H9 (cell line): ENCODE measurements at regions not wholly inside any gene's neighbourhood (a gene's known extent, or its start where the extent isn't known, plus 50 kb on each side); places are given as distances from the start of the nearest gene placed in this dataset.
A peak's percentile ranks its signal among the peaks of the same experiment; 100 is the strongest.

Source experiments
- DNase-seq: peaks from one replicate; pipeline ENCODE4 v3.0.0-alpha.2; 2017
- H2AFZ ChIP-seq: one replicate; pipeline ENCODE4 v1.6.1; 2013; ENCODE audit warnings: mild to moderate bottlenecking, low read length, control low read depth, moderate library complexity
- H2AK5ac ChIP-seq: 2 replicates; pipeline ENCODE4 v1.6.1; 2013; ENCODE audit warnings: low read length, control low read depth, mixed read lengths; ENCODE audit not compliant: insufficient read length
- H2BK120ac ChIP-seq: one replicate; pipeline ENCODE4 v1.6.1; 2013; ENCODE audit warnings: low read depth, mild to moderate bottlenecking, low read length, control low read depth, inconsistent platforms; ENCODE audit not compliant: poor library complexity, severe bottlenecking
- H2BK12ac ChIP-seq: 2 replicates; pipeline ENCODE4 v1.6.1; 2013; ENCODE audit warnings: low read length, control low read depth, mixed read lengths, low read depth; ENCODE audit not compliant: insufficient read length
- H2BK15ac ChIP-seq: 2 replicates; pipeline ENCODE4 v1.6.1; 2013; ENCODE audit warnings: low read depth, low read length, control low read depth
- H2BK20ac ChIP-seq: one replicate; pipeline ENCODE4 v1.6.1; 2013; ENCODE audit warnings: low read depth, mild to moderate bottlenecking, low read length, control low read depth, inconsistent platforms; ENCODE audit not compliant: poor library complexity, severe bottlenecking
- H2BK5ac ChIP-seq: 2 replicates; pipeline ENCODE4 v1.6.1; 2013; ENCODE audit warnings: low read length, control low read depth, mixed read lengths; ENCODE audit not compliant: insufficient read length
- H3K14ac ChIP-seq: 2 replicates; pipeline ENCODE4 v1.6.1; 2013; ENCODE audit warnings: low read length, control low read depth; ENCODE audit not compliant: insufficient read depth
- H3K18ac ChIP-seq: 2 replicates; pipeline ENCODE4 v1.6.1; 2013; ENCODE audit warnings: low read depth, mild to moderate bottlenecking, mixed read lengths, low read length, control low read depth; ENCODE audit not compliant: insufficient read length
- H3K23ac ChIP-seq: 2 replicates; pipeline ENCODE4 v1.6.1; 2013; ENCODE audit warnings: low read length, control low read depth, mixed read lengths, low read depth; ENCODE audit not compliant: insufficient read length
- H3K23me2 ChIP-seq: 2 replicates; pipeline ENCODE4 v1.6.1; 2013; ENCODE audit warnings: low read depth, mild to moderate bottlenecking, mixed read lengths, low read length, control low read depth; ENCODE audit not compliant: insufficient read length, poor library complexity, severe bottlenecking
- H3K27ac ChIP-seq: 2 replicates; pipeline ENCODE4 v1.5.1; 2013; ENCODE audit warnings: low read length, control low read depth, mixed read lengths, low read depth; ENCODE audit not compliant: insufficient read length
- H3K27me3 ChIP-seq: 2 replicates; pipeline ENCODE4 v1.6.1; 2013; ENCODE audit warnings: low read length, control low read depth, inconsistent platforms; ENCODE audit not compliant: insufficient read depth
- H3K4ac ChIP-seq: 2 replicates; pipeline ENCODE4 v1.6.1; 2013; ENCODE audit warnings: low read depth, mild to moderate bottlenecking, control low read depth, inconsistent platforms, low read length, moderate library complexity
- H3K4me1 ChIP-seq: 2 replicates; pipeline ENCODE4 v1.6.1; 2013; ENCODE audit warnings: low read length, control low read depth, inconsistent platforms; ENCODE audit not compliant: insufficient read depth
- H3K4me2 ChIP-seq: 2 replicates; pipeline ENCODE4 v1.6.1; 2013; ENCODE audit warnings: low read length, control low read depth, mixed read lengths; ENCODE audit not compliant: insufficient read length, insufficient read depth
- H3K56ac ChIP-seq: 2 replicates; pipeline ENCODE4 v1.6.1; 2013; ENCODE audit warnings: low read depth, mild to moderate bottlenecking, mixed read lengths, low read length, control low read depth; ENCODE audit not compliant: insufficient read length
- H3K79me1 ChIP-seq: 2 replicates; pipeline ENCODE4 v1.6.1; 2013; ENCODE audit warnings: low read depth, mild to moderate bottlenecking, moderate library complexity, low read length, control low read depth, inconsistent platforms; ENCODE audit not compliant: insufficient read depth, poor library complexity, severe bottlenecking
- H3K79me2 ChIP-seq: 2 replicates; pipeline ENCODE4 v1.6.1; 2013; ENCODE audit warnings: low read length, control low read depth, inconsistent platforms; ENCODE audit not compliant: insufficient read depth
- H3K9ac ChIP-seq: 2 replicates; pipeline ENCODE4 v1.6.1; 2013; ENCODE audit warnings: low read length, control low read depth, mixed read lengths; ENCODE audit not compliant: insufficient read length; ENCODE audit errors: extremely low read depth
- H3K9me3 ChIP-seq: one replicate; pipeline ENCODE4 v1.6.1; 2013; ENCODE audit warnings: low read depth, low read length, inconsistent platforms; ENCODE audit not compliant: control insufficient read depth
- H3T11ph ChIP-seq: one replicate; pipeline ENCODE4 v1.6.1; 2013; ENCODE audit warnings: mild to moderate bottlenecking, low read length, control low read depth, inconsistent platforms
- H4K20me1 ChIP-seq: one replicate; pipeline ENCODE4 v1.6.1; 2013; ENCODE audit not compliant: control insufficient read depth, insufficient read length, insufficient read depth
- H4K5ac ChIP-seq: 2 replicates; pipeline ENCODE4 v1.6.1; 2013; ENCODE audit warnings: low read depth, mild to moderate bottlenecking, mixed read lengths, low read length, control low read depth; ENCODE audit not compliant: insufficient read length
- H4K8ac ChIP-seq: replicated peaks from 2 replicates; pipeline ENCODE4 v1.6.1; 2013; ENCODE audit warnings: low read length, control low read depth, mixed read lengths, low read depth; ENCODE audit not compliant: insufficient read length
- H4K91ac ChIP-seq: 2 replicates; pipeline ENCODE4 v1.6.1; 2013; ENCODE audit warnings: low read depth, mild to moderate bottlenecking, moderate library complexity, mixed read lengths, low read length, control low read depth; ENCODE audit not compliant: insufficient read length
- H3K27ac Mint-ChIP-seq, 3 experiments: 2 replicates in 2 of 3; 3 replicates in 1 of 3; pipeline ENCODE4 v1.8.0; 2020 to 2021; ENCODE audit warnings: mixed read lengths in 3 of 3, mild to moderate bottlenecking in 1 of 3, moderate library complexity in 1 of 3
- H3K27me3 Mint-ChIP-seq: 2 replicates; pipeline ENCODE4 v1.8.0; 2021; ENCODE audit warnings: low read depth, mild to moderate bottlenecking, moderate library complexity, mixed read lengths
- H3K36me3 Mint-ChIP-seq, 3 experiments: 2 replicates in 2 of 3; 3 replicates in 1 of 3; pipeline ENCODE4 v1.8.0; 2020 to 2021; ENCODE audit warnings: low read depth in 3 of 3, mixed read lengths in 3 of 3; ENCODE audit not compliant: insufficient read depth in 1 of 3
- H3K4me1 Mint-ChIP-seq, 2 experiments: 2 replicates each; pipeline ENCODE4 v1.8.0; 2020; ENCODE audit warnings: mixed read lengths in 2 of 2
- H3K4me3 Mint-ChIP-seq, 2 experiments: 2 replicates in 1 of 2; 3 replicates in 1 of 2; pipeline ENCODE4 v1.8.0; 2020 to 2021; ENCODE audit warnings: mild to moderate bottlenecking in 2 of 2, mixed read lengths in 2 of 2, moderate library complexity in 1 of 2
- H3K9me3 Mint-ChIP-seq, 2 experiments: 2 replicates in 1 of 2; 3 replicates in 1 of 2; pipeline ENCODE4 v1.8.0; 2020; ENCODE audit warnings: mild to moderate bottlenecking in 2 of 2, mixed read lengths in 2 of 2, moderate library complexity in 1 of 2
- WGBS: extraction: QIAGEN DNeasy Blood & Tissue Kit; methylation state at CpG from one replicate; pipeline ENCODE4 v1.1.7; 2013; ENCODE audit warnings: missing lambda C conversion rate, low lambda C conversion rate, mixed read lengths; ENCODE audit not compliant: insufficient read length; ENCODE audit errors: extremely low coverage; 5-methylcytosine and 5-hydroxymethylcytosine counted together
- TF ChIP-seq, protein P1 (sequence below): fragments of 200-600 bp; sonication (generic); conservative IDR thresholded peaks from 3 replicates; pipeline ENCODE4 v1.8.0; 2021; ENCODE audit warnings: antibody characterized with exemption, mild to moderate bottlenecking

DNA sequence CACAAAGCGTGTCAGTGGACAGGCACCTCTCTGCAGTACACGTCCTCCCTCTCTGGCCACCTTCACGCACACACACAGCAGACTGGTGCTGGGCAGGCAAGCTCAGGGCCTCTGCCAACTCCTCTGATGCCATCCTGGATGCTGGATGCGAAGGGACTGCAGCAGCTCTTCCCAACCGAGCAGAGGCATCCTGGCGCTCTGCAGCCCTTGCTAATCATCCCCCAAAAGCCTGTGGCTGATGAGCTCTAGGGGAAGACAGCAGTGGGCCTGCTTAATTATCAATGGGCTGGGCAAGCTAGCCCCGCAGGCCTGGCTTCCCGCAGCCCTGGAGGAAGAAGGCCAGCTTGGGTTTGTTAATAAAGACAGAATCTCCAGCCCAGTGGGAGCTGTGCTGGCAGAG lies 71.3 kb upstream of the TEX51 start:
- H4K5ac ChIP-seq, result no peak overlapping the region
- no peaks in the 10 kb centered on the region for H3K9me3 ChIP-seq
- H3K9me3 Mint-ChIP-seq, result no peaks in the 10 kb centered on the region
- no peak overlapping the region for H2BK120ac ChIP-seq
- H3K23me2 ChIP-seq, result no peaks in the 10 kb centered on the region
- H2BK15ac ChIP-seq, result no peak overlapping the region
- no peak overlapping the region for H2BK20ac ChIP-seq
- H3K27me3 ChIP-seq, result no peaks in the 10 kb centered on the region
- H3T11ph ChIP-seq, result no peak overlapping the region
- peaks cover 19 to 21% of the 10 kb centered on the region in 2 experiments for H3K4me1 Mint-ChIP-seq
- H2BK5ac ChIP-seq, result no peak overlapping the region
- H3K79me1 ChIP-seq, result no peaks in the 10 kb centered on the region
- H3K27ac ChIP-seq, result no peak overlapping the region
- no peak overlapping the region for H2AK5ac ChIP-seq
- no peak overlapping the region for H3K4ac ChIP-seq
- no peak overlapping the region for H3K4me2 ChIP-seq
- no peak overlapping the region for H4K8ac ChIP-seq
- H3K27me3 Mint-ChIP-seq, result peaks cover 21% of the 10 kb centered on the region
- no peaks in the 10 kb centered on the region for H3K79me2 ChIP-seq
- TF ChIP-seq, protein P1, sequence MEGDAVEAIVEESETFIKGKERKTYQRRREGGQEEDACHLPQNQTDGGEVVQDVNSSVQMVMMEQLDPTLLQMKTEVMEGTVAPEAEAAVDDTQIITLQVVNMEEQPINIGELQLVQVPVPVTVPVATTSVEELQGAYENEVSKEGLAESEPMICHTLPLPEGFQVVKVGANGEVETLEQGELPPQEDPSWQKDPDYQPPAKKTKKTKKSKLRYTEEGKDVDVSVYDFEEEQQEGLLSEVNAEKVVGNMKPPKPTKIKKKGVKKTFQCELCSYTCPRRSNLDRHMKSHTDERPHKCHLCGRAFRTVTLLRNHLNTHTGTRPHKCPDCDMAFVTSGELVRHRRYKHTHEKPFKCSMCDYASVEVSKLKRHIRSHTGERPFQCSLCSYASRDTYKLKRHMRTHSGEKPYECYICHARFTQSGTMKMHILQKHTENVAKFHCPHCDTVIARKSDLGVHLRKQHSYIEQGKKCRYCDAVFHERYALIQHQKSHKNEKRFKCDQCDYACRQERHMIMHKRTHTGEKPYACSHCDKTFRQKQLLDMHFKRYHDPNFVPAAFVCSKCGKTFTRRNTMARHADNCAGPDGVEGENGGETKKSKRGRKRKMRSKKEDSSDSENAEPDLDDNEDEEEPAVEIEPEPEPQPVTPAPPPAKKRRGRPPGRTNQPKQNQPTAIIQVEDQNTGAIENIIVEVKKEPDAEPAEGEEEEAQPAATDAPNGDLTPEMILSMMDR, result no peak
- H3K18ac ChIP-seq, result no peak overlapping the region
- no peak overlapping the region for H2BK12ac ChIP-seq
- no peaks in the 10 kb centered on the region; the same call in 1 of the 2 replicates for H3K4me1 ChIP-seq
- no peaks in the 10 kb centered on the region for H3K36me3 Mint-ChIP-seq
- no peak overlapping the region for H2AFZ ChIP-seq
- peaks cover 2% of the 10 kb centered on the region for H4K20me1 ChIP-seq
- no peak overlapping the region; a peak in 1 of 7 replicates for H3K27ac Mint-ChIP-seq
- H3K56ac ChIP-seq, result no peak overlapping the region
- H3K14ac ChIP-seq, result peak overlapping the region; percentile 61; the same call in 1 of the 2 replicates
- DNase-seq, result no peak
- H3K23ac ChIP-seq, result no peak overlapping the region
- no peak overlapping the region for H4K91ac ChIP-seq
- no CpG with 5 or more reads among the region's 8 CpGs for WGBS
- no peak overlapping the region for H3K9ac ChIP-seq
- H3K4me3 Mint-ChIP-seq, result no peak overlapping the region; a peak in 1 of 5 replicates
